Right cardiac atrium (tissue), 5 donors: ENCODE measurements at regions not wholly inside any gene's neighbourhood (a gene's known extent, or its start where the extent isn't known, plus 50 kb on each side); places are given as distances from the start of the nearest gene placed in this dataset.

Source experiments
- ATAC-seq, 2 donors: fragments of 200-7000 bp; cut with Tn5 transposase; one replicate each; pipeline versions ENCODE4 v1.8.0 to v1.9.1; 2020; ENCODE audit warnings: moderate library complexity in 2 of 2, mild to moderate bottlenecking in 1 of 2
- DNase-seq, 3 donors: peaks; one replicate each; pipeline ENCODE4 v3.0.0-alpha.2; 2020
- H3K27ac ChIP-seq: one replicate; pipeline ENCODE4 v1.5.1; 2013; ENCODE audit warnings: mild to moderate bottlenecking, low read length, control low read depth, moderate library complexity
- H3K27me3 ChIP-seq: one replicate; pipeline ENCODE4 v1.6.1; 2013; ENCODE audit not compliant: control insufficient read depth, insufficient read depth
- H3K4me1 ChIP-seq: one replicate; pipeline ENCODE4 v1.6.1; 2013; ENCODE audit warnings: low read length; ENCODE audit not compliant: control insufficient read depth, insufficient read depth
- H3K4me3 ChIP-seq: one replicate; pipeline ENCODE4 v1.5.1; 2013; ENCODE audit warnings: low read length, control low read depth
- H3K9me3 ChIP-seq: one replicate; pipeline ENCODE4 v1.6.1; 2013; ENCODE audit warnings: low read length; ENCODE audit not compliant: control insufficient read depth
- WGBS: extraction: QIAGEN DNeasy Blood & Tissue Kit; methylation state at CpG from one replicate; pipeline ENCODE4 v1.1.7; 2013; 5-methylcytosine and 5-hydroxymethylcytosine counted together
- intact Hi-C, 4 donors: fragments of 100-400 bp; cut with DNase I; formaldehyde crosslinking; loops; one replicate each; pipeline versions ENCODE4 v1.11.0 to v1.14.0; 2022 to 2023
- donor health status: healthy with polysubstance abuse.
- donor health status: DM: no; HTN: yes; CAD: no.
- donor health status: DM: no; HTN: no; CAD: no.
- donor health status: DM: no; HTN: yes; CAD: no; lungs with severe emphysema.
- donor health status: DM: yes; HTN: yes; CAD: no.

GRCh38 chr17:73932216-73932749 lies 271.2 kb upstream of the RPL38 start:
- intact Hi-C loops = no loop called here
- Histone ChIP-seq H3K4me3 (no peak overlapping the region), H3K9me3 (no peaks in the 10 kb centered on the region), H3K4me1 (no peaks in the 10 kb centered on the region), H3K27ac (no peak overlapping the region), H3K27me3 (peaks cover 3% of the 10 kb centered on the region)
- 83% methylated on average over 9 of the region's 9 CpGs for WGBS
- ATAC-seq (no peak), DNase-seq (no peak)

- Histone ChIP-seq H3K4me3 (no peak overlapping the region), H3K27me3 (peaks cover 3% of the 10 kb centered on the region), H3K9me3 (no peaks in the 10 kb centered on the region), H3K27ac (no peak overlapping the region), H3K4me1 (no peaks in the 10 kb centered on the region)
- DNase-seq (no peak), ATAC-seq (no peak)
- intact Hi-C loops = no loop called here
- 87% methylated on average over 8 of the region's 8 CpGs for WGBS
Measured at GRCh38 chr17:73933164-73933766, 270.2 kb upstream of the RPL38 start.

GRCh38 chr17:73933871-73934270 lies 269.6 kb upstream of the RPL38 start:
- H3K27me3 ChIP-seq = peaks cover 3% of the 10 kb centered on the region
- intact Hi-C loops = no loop called here
- no peak overlapping the region for H3K27ac ChIP-seq
- no peak overlapping the region for H3K4me3 ChIP-seq
- DNase-seq = no peak
- ATAC-seq = no peak
- no peaks in the 10 kb centered on the region for H3K9me3 ChIP-seq
- H3K4me1 ChIP-seq = no peaks in the 10 kb centered on the region

GRCh38 chr17:73934696-73935095 lies 268.8 kb upstream of the RPL38 start:
- H3K27me3 ChIP-seq = peaks cover 3% of the 10 kb centered on the region
- WGBS = 38% methylated on average over 2 of the region's 2 CpGs
- intact Hi-C loops = no loop called here
- no peak for DNase-seq
- H3K27ac ChIP-seq = no peak overlapping the region
- no peak overlapping the region for H3K4me3 ChIP-seq
- no peaks in the 10 kb centered on the region for H3K4me1 ChIP-seq
- no peaks in the 10 kb centered on the region for H3K9me3 ChIP-seq
- ATAC-seq = no peak

GRCh38 chr17:73936908-73937627 lies 266.4 kb upstream of the RPL38 start:
- Histone ChIP-seq H3K4me1 (no peaks in the 10 kb centered on the region), H3K27ac (no peak overlapping the region), H3K27me3 (no peaks in the 10 kb centered on the region), H3K9me3 (no peaks in the 10 kb centered on the region), H3K4me3 (no peak overlapping the region)
- no peak for ATAC-seq
- intact Hi-C loops = no loop called here
- WGBS = 89% methylated on average over 8 of the region's 8 CpGs
- no peak for DNase-seq

GRCh38 chr17:73938706-73939105 lies 264.8 kb upstream of the RPL38 start:
- H3K4me3 ChIP-seq = no peak overlapping the region
- H3K27ac ChIP-seq = no peak overlapping the region
- ATAC-seq (no peak), DNase-seq (no peak)
- H3K9me3 ChIP-seq = no peaks in the 10 kb centered on the region
- intact Hi-C loops = no loop called here
- WGBS = 94% methylated on average over 2 of the region's 2 CpGs
- H3K27me3 ChIP-seq = no peaks in the 10 kb centered on the region
- H3K4me1 ChIP-seq = no peaks in the 10 kb centered on the region

GRCh38 chr17:73939806-73940205 lies 263.7 kb upstream of the RPL38 start:
- intact Hi-C loops = no loop called here
- ATAC-seq = no peak
- Histone ChIP-seq H3K27me3 (no peaks in the 10 kb centered on the region), H3K4me3 (no peak overlapping the region), H3K9me3 (no peaks in the 10 kb centered on the region), H3K4me1 (no peaks in the 10 kb centered on the region), H3K27ac (no peak overlapping the region)
- WGBS = 35% methylated on average over 8 of the region's 8 CpGs
- DNase-seq = no peak

- no peaks in the 10 kb centered on the region for H3K9me3 ChIP-seq
- no peaks in the 10 kb centered on the region for H3K4me1 ChIP-seq
- intact Hi-C loops = no loop called here
- no peak overlapping the region for H3K27ac ChIP-seq
- H3K4me3 ChIP-seq = no peak overlapping the region
- DNase-seq = no peak
- 56% methylated on average over 3 of the region's 3 CpGs for WGBS
- no peaks in the 10 kb centered on the region for H3K27me3 ChIP-seq
- no peak for ATAC-seq
Measured at GRCh38 chr17:73940511-73940910, 263.0 kb upstream of the RPL38 start.

- Histone ChIP-seq H3K4me3 (no peak overlapping the region), H3K9me3 (no peaks in the 10 kb centered on the region), H3K27me3 (no peaks in the 10 kb centered on the region), H3K27ac (no peak overlapping the region), H3K4me1 (no peaks in the 10 kb centered on the region)
- ATAC-seq (no peak), DNase-seq (no peak)
- 91% methylated on average over 3 of the region's 3 CpGs for WGBS
- intact Hi-C loops = no loop called here
Measured at GRCh38 chr17:73941919-73942530, 261.5 kb upstream of the RPL38 start.

GRCh38 chr17:73942703-73943415 lies 260.6 kb upstream of the RPL38 start:
- intact Hi-C loops = no loop called here
- Histone ChIP-seq H3K4me1 (no peaks in the 10 kb centered on the region), H3K27ac (no peak overlapping the region), H3K27me3 (no peaks in the 10 kb centered on the region), H3K4me3 (no peak overlapping the region), H3K9me3 (peaks cover 2% of the 10 kb centered on the region)
- DNase-seq (no peak), ATAC-seq (no peak)
- 91% methylated on average over 7 of the region's 7 CpGs for WGBS
